Progenitor cell of endocrine pancreas (in vitro differentiated cells): ENCODE measurements at regions not wholly inside any gene's neighbourhood (a gene's known extent, or its start where the extent isn't known, plus 50 kb on each side); places are given as distances from the start of the nearest gene placed in this dataset.
A peak's percentile ranks its signal among the peaks of the same experiment; 100 is the strongest.

Experiments
- DNase-seq: peaks from one replicate; pipeline ENCODE4 v3.0.0; 2021; ENCODE audit warnings: low spot score; ENCODE audit not compliant: unreplicated experiment
- H3K27ac Mint-ChIP-seq: 2 replicates; pipeline ENCODE4 v1.8.0; 2021; ENCODE audit warnings: mild to moderate bottlenecking, moderate library complexity, mixed read lengths
- H3K27me3 Mint-ChIP-seq: 2 replicates; pipeline ENCODE4 v1.8.0; 2021; ENCODE audit warnings: mixed read lengths
- H3K36me3 Mint-ChIP-seq: 2 replicates; pipeline ENCODE4 v1.8.0; 2022; ENCODE audit warnings: mixed read lengths; ENCODE audit not compliant: insufficient read depth
- H3K4me1 Mint-ChIP-seq: 2 replicates; pipeline ENCODE4 v1.8.0; 2021; ENCODE audit warnings: low read depth, mixed read lengths
- H3K4me3 Mint-ChIP-seq: 2 replicates; pipeline ENCODE4 v1.8.0; 2021; ENCODE audit warnings: low read depth, mild to moderate bottlenecking, moderate library complexity, mixed read lengths
- H3K9me3 Mint-ChIP-seq: 2 replicates; pipeline ENCODE4 v1.8.0; 2021; ENCODE audit warnings: low read depth, mixed read lengths
- CTCF ChIP-seq: fragments of 200-600 bp; sonication (generic); IDR thresholded peaks from one replicate; pipeline ENCODE4 v1.5.0; 2021; ENCODE audit warnings: antibody characterized with exemption, mild to moderate bottlenecking; ENCODE audit not compliant: unreplicated experiment

- H3K27ac Mint-ChIP-seq: no peak overlapping the region
- H3K27me3 Mint-ChIP-seq: no peaks in the 10 kb centered on the region
- no peak overlapping the region for H3K4me3 Mint-ChIP-seq
- H3K9me3 Mint-ChIP-seq: peaks cover 10% of the 10 kb centered on the region
- H3K4me1 Mint-ChIP-seq: peaks cover 9% of the 10 kb centered on the region
- no peak for TF ChIP-seq CTCF
- no peak for DNase-seq
- H3K36me3 Mint-ChIP-seq: peaks cover 4% of the 10 kb centered on the region
Observed at GRCh38 chr7:36802459-36803135, 78.3 kb upstream of the AOAH start.

- Mint-ChIP-seq H3K27me3 (no peaks in the 10 kb centered on the region), H3K27ac (no peak overlapping the region), H3K4me3 (no peak overlapping the region), H3K4me1 (peaks cover 32% of the 10 kb centered on the region), H3K9me3 (peaks cover 4% of the 10 kb centered on the region), H3K36me3 (peaks cover 4% of the 10 kb centered on the region)
- TF ChIP-seq CTCF: no peak
- no peak for DNase-seq
Observed at GRCh38 chr7:36796850-36797536, 72.7 kb upstream of the AOAH start.

- peaks cover 44% of the 10 kb centered on the region for H3K4me1 Mint-ChIP-seq
- no peak for DNase-seq
- no peaks in the 10 kb centered on the region for H3K27me3 Mint-ChIP-seq
- no peak overlapping the region for H3K4me3 Mint-ChIP-seq
- TF ChIP-seq CTCF: no peak
- H3K9me3 Mint-ChIP-seq: peaks cover 4% of the 10 kb centered on the region
- peak overlapping the region; percentile 35 for H3K27ac Mint-ChIP-seq
- H3K36me3 Mint-ChIP-seq: peaks cover 4% of the 10 kb centered on the region
Observed at GRCh38 chr7:36795451-36796021, 71.2 kb upstream of the AOAH start.

GRCh38 chr7:36794689-36795088 lies 70.4 kb upstream of the AOAH start:
- no peak overlapping the region for H3K4me3 Mint-ChIP-seq
- peaks cover 4% of the 10 kb centered on the region for H3K9me3 Mint-ChIP-seq
- H3K27ac Mint-ChIP-seq: peak overlapping the region; percentile 36
- DNase-seq: no peak
- no peaks in the 10 kb centered on the region for H3K27me3 Mint-ChIP-seq
- no peak for TF ChIP-seq CTCF
- peaks cover 52% of the 10 kb centered on the region for H3K4me1 Mint-ChIP-seq
- H3K36me3 Mint-ChIP-seq: peaks cover 4% of the 10 kb centered on the region

GRCh38 chr7:36792421-36792820 lies 68.1 kb upstream of the AOAH start:
- H3K27me3 Mint-ChIP-seq: no peaks in the 10 kb centered on the region

More at GRCh38 chr7:36792421-36792820, 68.1 kb upstream of the AOAH start:
- Mint-ChIP-seq H3K4me3 (no peak overlapping the region), H3K27ac (no peak overlapping the region), H3K36me3 (no peaks in the 10 kb centered on the region), H3K4me1 (peaks cover 55% of the 10 kb centered on the region), H3K9me3 (no peaks in the 10 kb centered on the region)
- DNase-seq: no peak
- TF ChIP-seq CTCF: no peak
